Trophoblast cell (in vitro differentiated cells and primary cell): ENCODE measurements at regions not wholly inside any gene's neighbourhood (a gene's known extent, or its start where the extent isn't known, plus 50 kb on each side); places are given as distances from the start of the nearest gene placed in this dataset.

Source experiments
- DNase-seq, 2 donors: peaks; one replicate each; pipeline ENCODE4 v3.0.0-alpha.2; 2016
- H2AFZ ChIP-seq: 2 replicates; pipeline ENCODE4 v1.6.1; 2013; ENCODE audit warnings: low read length, moderate library complexity, mild to moderate bottlenecking; ENCODE audit not compliant: insufficient read depth, poor library complexity
- H2AK5ac ChIP-seq: 2 replicates; pipeline ENCODE4 v1.6.1; 2013; ENCODE audit warnings: mild to moderate bottlenecking, low read length
- H2BK120ac ChIP-seq: 2 replicates; pipeline ENCODE4 v1.6.1; 2013; ENCODE audit warnings: low read length, mild to moderate bottlenecking, moderate library complexity; ENCODE audit not compliant: insufficient read depth, poor library complexity
- H2BK12ac ChIP-seq: 2 replicates; pipeline ENCODE4 v1.6.1; 2013; ENCODE audit warnings: mild to moderate bottlenecking, low read length, moderate library complexity
- H2BK5ac ChIP-seq: 2 replicates; pipeline ENCODE4 v1.6.1; 2013; ENCODE audit warnings: low read length, low read depth, moderate library complexity, mild to moderate bottlenecking; ENCODE audit not compliant: poor library complexity
- H3K14ac ChIP-seq: 2 replicates; pipeline ENCODE4 v1.6.1; 2013; ENCODE audit warnings: mild to moderate bottlenecking, low read length
- H3K18ac ChIP-seq: 2 replicates; pipeline ENCODE4 v1.6.1; 2013; ENCODE audit warnings: mild to moderate bottlenecking, low read length
- H3K23ac ChIP-seq: 2 replicates; pipeline ENCODE4 v1.6.1; 2013; ENCODE audit warnings: low read length
- H3K27ac ChIP-seq: 2 replicates; pipeline ENCODE4 v1.5.1; 2013; ENCODE audit warnings: low read depth, mild to moderate bottlenecking, inconsistent platforms, low read length, moderate library complexity
- H3K27me3 ChIP-seq: 2 replicates; pipeline ENCODE4 v1.6.1; 2013; ENCODE audit warnings: inconsistent platforms, mild to moderate bottlenecking, low read length, moderate library complexity; ENCODE audit not compliant: insufficient read depth
- H3K36me3 ChIP-seq, 2 experiments: 1 replicate in 1 of 2; 2 replicates in 1 of 2; pipeline ENCODE4 v1.6.1; 2013; ENCODE audit warnings: low read length in 2 of 2, mild to moderate bottlenecking in 2 of 2, moderate library complexity in 1 of 2; ENCODE audit not compliant: insufficient read depth in 2 of 2, control insufficient read depth in 1 of 2
- H3K4ac ChIP-seq: 2 replicates; pipeline ENCODE4 v1.6.1; 2013; ENCODE audit warnings: low read depth, mild to moderate bottlenecking, low read length, moderate library complexity
- H3K4me1 ChIP-seq, 2 experiments: 1 replicate in 1 of 2; 2 replicates in 1 of 2; pipeline ENCODE4 v1.6.1; 2013; ENCODE audit warnings: low read length in 2 of 2, mild to moderate bottlenecking in 2 of 2, moderate library complexity in 1 of 2; ENCODE audit not compliant: insufficient read depth in 2 of 2, control insufficient read depth in 1 of 2
- H3K4me2 ChIP-seq: 2 replicates; pipeline ENCODE4 v1.6.1; 2013; ENCODE audit warnings: inconsistent platforms, mild to moderate bottlenecking, low read length, moderate library complexity
- H3K4me3 ChIP-seq: 2 replicates; pipeline ENCODE4 v1.5.1; 2013; ENCODE audit warnings: mild to moderate bottlenecking, low read depth, low read length, inconsistent platforms
- H3K79me1 ChIP-seq: one replicate; pipeline ENCODE4 v1.6.1; 2013; ENCODE audit warnings: low read length
- H3K79me2 ChIP-seq: 2 replicates; pipeline ENCODE4 v1.6.1; 2013; ENCODE audit warnings: low read length, mild to moderate bottlenecking; ENCODE audit not compliant: control insufficient read depth, insufficient read depth, poor library complexity
- H3K9ac ChIP-seq: 2 replicates; pipeline ENCODE4 v1.6.1; 2013; ENCODE audit warnings: mild to moderate bottlenecking, low read length
- H3K9me3 ChIP-seq: 2 replicates; pipeline ENCODE4 v1.6.1; 2013; ENCODE audit warnings: low read depth, mild to moderate bottlenecking, control low read depth, inconsistent platforms, low read length; ENCODE audit not compliant: insufficient read depth
- H4K12ac ChIP-seq: 2 replicates; pipeline ENCODE4 v1.6.1; 2013; ENCODE audit warnings: low read depth, mild to moderate bottlenecking, low read length, moderate library complexity
- H4K8ac ChIP-seq: 2 replicates; pipeline ENCODE4 v1.6.1; 2013; ENCODE audit warnings: low read depth, mild to moderate bottlenecking, low read length, moderate library complexity
- H4K91ac ChIP-seq: one replicate; pipeline ENCODE4 v1.6.1; 2013; ENCODE audit warnings: low read depth, mild to moderate bottlenecking, low read length, moderate library complexity
- WGBS: extraction: QIAGEN DNeasy Blood & Tissue Kit; methylation state at CpG from one replicate; pipeline ENCODE4 v1.1.7; 2013; ENCODE audit warnings: missing lambda C conversion rate; ENCODE audit not compliant: insufficient read length, insufficient coverage; ENCODE audit errors: extremely low coverage; 5-methylcytosine and 5-hydroxymethylcytosine counted together

- no peaks in the 10 kb centered on the region for H3K79me2 ChIP-seq
- H3K18ac ChIP-seq = no peak overlapping the region
- H3K36me3 ChIP-seq = no peaks in the 10 kb centered on the region
- H2BK12ac ChIP-seq = no peak overlapping the region
- H3K9me3 ChIP-seq = no peaks in the 10 kb centered on the region
- H2BK120ac ChIP-seq = no peak overlapping the region
- no peak overlapping the region for H3K4me2 ChIP-seq
- no peak overlapping the region for H3K4me3 ChIP-seq
- no peak for DNase-seq
- no peak overlapping the region for H3K23ac ChIP-seq
- H3K27ac ChIP-seq = no peak overlapping the region
- H4K8ac ChIP-seq = no peak overlapping the region
- H3K79me1 ChIP-seq = no peaks in the 10 kb centered on the region
- no peak overlapping the region for H3K14ac ChIP-seq
- H2AFZ ChIP-seq = no peak overlapping the region
- WGBS = no CpG with 5 or more reads among the region's 3 CpGs
- no peaks in the 10 kb centered on the region for H3K27me3 ChIP-seq
- H2BK5ac ChIP-seq = no peak overlapping the region
- no peaks in the 10 kb centered on the region for H3K4me1 ChIP-seq
- H4K12ac ChIP-seq = no peak overlapping the region
- H2AK5ac ChIP-seq = no peak overlapping the region
- H3K4ac ChIP-seq = no peak overlapping the region
- H3K9ac ChIP-seq = no peak overlapping the region
- no peak overlapping the region for H4K91ac ChIP-seq
Observed at GRCh38 chr18:62457877-62458276, 64.9 kb upstream of the ZCCHC2 start.

GRCh38 chr18:62458346-62458745 is 64.5 kb upstream of the ZCCHC2 start:
- Histone ChIP-seq H2BK120ac (no peak overlapping the region), H3K79me1 (no peaks in the 10 kb centered on the region), H3K27ac (no peak overlapping the region), H3K9ac (no peak overlapping the region), H3K14ac (no peak overlapping the region), H3K4ac (no peak overlapping the region), H2AFZ (no peak overlapping the region), H3K4me3 (no peak overlapping the region), H3K4me2 (no peak overlapping the region), H3K18ac (no peak overlapping the region), H3K36me3 (no peaks in the 10 kb centered on the region), H3K27me3 (no peaks in the 10 kb centered on the region), H3K9me3 (no peaks in the 10 kb centered on the region), H3K4me1 (no peaks in the 10 kb centered on the region), H2BK12ac (no peak overlapping the region), H3K79me2 (no peaks in the 10 kb centered on the region), H3K23ac (no peak overlapping the region), H2BK5ac (no peak overlapping the region), H4K12ac (no peak overlapping the region), H4K91ac (no peak overlapping the region), H4K8ac (no peak overlapping the region), H2AK5ac (no peak overlapping the region)
- no peak for DNase-seq
- no CpG with 5 or more reads among the region's 2 CpGs for WGBS

GRCh38 chr18:62458868-62459716 is 63.7 kb upstream of the ZCCHC2 start:
- Histone ChIP-seq H3K23ac (no peak overlapping the region), H3K4ac (no peak overlapping the region), H3K9ac (no peak overlapping the region), H3K18ac (no peak overlapping the region), H2AFZ (no peak overlapping the region), H3K14ac (no peak overlapping the region), H3K4me3 (no peak overlapping the region), H2BK120ac (no peak overlapping the region), H3K27me3 (no peaks in the 10 kb centered on the region), H2BK12ac (no peak overlapping the region), H3K4me1 (no peaks in the 10 kb centered on the region), H3K79me2 (no peaks in the 10 kb centered on the region), H4K12ac (no peak overlapping the region), H2BK5ac (no peak overlapping the region), H4K8ac (no peak overlapping the region), H3K36me3 (no peaks in the 10 kb centered on the region), H2AK5ac (no peak overlapping the region), H3K27ac (no peak overlapping the region), H3K4me2 (no peak overlapping the region), H3K9me3 (no peaks in the 10 kb centered on the region), H4K91ac (no peak overlapping the region), H3K79me1 (no peaks in the 10 kb centered on the region)
- WGBS = no CpG with 5 or more reads among the region's 12 CpGs
- DNase-seq = no peak

- no CpG with 5 or more reads among the region's 1 CpG for WGBS
- no peak overlapping the region for H2BK12ac ChIP-seq
- no peak overlapping the region for H2AK5ac ChIP-seq
- no peak overlapping the region for H3K23ac ChIP-seq
- no peak overlapping the region for H2BK120ac ChIP-seq
- H3K18ac ChIP-seq = no peak overlapping the region
- no peak overlapping the region for H2BK5ac ChIP-seq
- no peak overlapping the region for H3K14ac ChIP-seq
- no peak overlapping the region for H4K91ac ChIP-seq
- no peaks in the 10 kb centered on the region for H3K9me3 ChIP-seq
- no peaks in the 10 kb centered on the region for H3K79me1 ChIP-seq
- H3K27me3 ChIP-seq = no peaks in the 10 kb centered on the region
- no peak overlapping the region for H3K4me2 ChIP-seq
- H3K27ac ChIP-seq = no peak overlapping the region
- H3K9ac ChIP-seq = no peak overlapping the region
- no peak overlapping the region for H3K4me3 ChIP-seq
- H2AFZ ChIP-seq = no peak overlapping the region
- no peaks in the 10 kb centered on the region for H3K4me1 ChIP-seq
- H4K12ac ChIP-seq = no peak overlapping the region
- DNase-seq = peak in 1 of 2 donors; percentile 5
- H3K4ac ChIP-seq = no peak overlapping the region
- no peak overlapping the region for H4K8ac ChIP-seq
- H3K79me2 ChIP-seq = no peaks in the 10 kb centered on the region
- H3K36me3 ChIP-seq = no peaks in the 10 kb centered on the region
Observed at GRCh38 chr18:62460851-62461300, 61.9 kb upstream of the ZCCHC2 start.
